NCI-H2227 (cell line): ENCODE measurements at regions not wholly inside any gene's neighbourhood (a gene's known extent, or its start where the extent isn't known, plus 50 kb on each side); places are given as distances from the start of the nearest gene placed in this dataset.

Experiments
- DNase-seq: peaks from one replicate; lab custom pipeline; 2025; ENCODE audit not compliant: unreplicated experiment; lab: John Stamatoyannopoulos, UW

GRCh38 chr7:110322796-110323195, 768.1 kb upstream of the LRRN3 start:
- DNase-seq = no peak

- no peak for DNase-seq
These were observed 764.0 kb upstream of the LRRN3 start for GRCh38 chr7:110326966-110327365.

GRCh38 chr7:110336423-110336822, 754.5 kb upstream of the LRRN3 start:
- DNase-seq = no peak

- DNase-seq = no peak
These were observed 753.3 kb upstream of the LRRN3 start for GRCh38 chr7:110337646-110338045.

GRCh38 chr7:110347081-110347480, 743.8 kb upstream of the LRRN3 start:
- DNase-seq = no peak

GRCh38 chr7:110356438-110356837, 734.5 kb upstream of the LRRN3 start:
- DNase-seq = no peak

- no peak for DNase-seq
These were observed 732.9 kb upstream of the LRRN3 start for GRCh38 chr7:110358028-110358427.

GRCh38 chr7:110371709-110372108, 719.2 kb upstream of the LRRN3 start:
- DNase-seq = no peak

GRCh38 chr7:110372685-110373084, 718.2 kb upstream of the LRRN3 start:
- DNase-seq = no peak

GRCh38 chr7:110373416-110373815, 717.5 kb upstream of the LRRN3 start:
- DNase-seq = no peak

- no peak for DNase-seq
These were observed 717.1 kb upstream of the LRRN3 start for GRCh38 chr7:110373859-110374258.

GRCh38 chr7:110375068-110375467, 715.9 kb upstream of the LRRN3 start:
- DNase-seq = no peak

- no peak for DNase-seq
These were observed 708.2 kb upstream of the LRRN3 start for GRCh38 chr7:110382736-110383135.

GRCh38 chr7:110386006-110386405, 704.9 kb upstream of the LRRN3 start:
- no peak for DNase-seq

GRCh38 chr7:110386913-110387312, 704.0 kb upstream of the LRRN3 start:
- DNase-seq = no peak

GRCh38 chr7:110387689-110388088, 703.2 kb upstream of the LRRN3 start:
- DNase-seq = no peak

- no peak for DNase-seq
These were observed 702.5 kb upstream of the LRRN3 start for GRCh38 chr7:110388457-110388856.

- no peak for DNase-seq
These were observed 694.9 kb upstream of the LRRN3 start for GRCh38 chr7:110396021-110396420.

GRCh38 chr7:110397927-110398660, 692.8 kb upstream of the LRRN3 start:
- DNase-seq = no peak

- DNase-seq = no peak
These were observed 691.5 kb upstream of the LRRN3 start for GRCh38 chr7:110399421-110399820.

GRCh38 chr7:110400411-110400810, 690.5 kb upstream of the LRRN3 start:
- DNase-seq = no peak

- no peak for DNase-seq
These were observed 683.7 kb upstream of the LRRN3 start for GRCh38 chr7:110407242-110407641.

GRCh38 chr7:110407706-110408105, 683.2 kb upstream of the LRRN3 start:
- DNase-seq = no peak
